ENCODE measurements at regions not wholly inside any gene's neighbourhood (a gene's known extent, or its start where the extent isn't known, plus 50 kb on each side); places are given as distances from the start of the nearest gene placed in this dataset.

DNA sequence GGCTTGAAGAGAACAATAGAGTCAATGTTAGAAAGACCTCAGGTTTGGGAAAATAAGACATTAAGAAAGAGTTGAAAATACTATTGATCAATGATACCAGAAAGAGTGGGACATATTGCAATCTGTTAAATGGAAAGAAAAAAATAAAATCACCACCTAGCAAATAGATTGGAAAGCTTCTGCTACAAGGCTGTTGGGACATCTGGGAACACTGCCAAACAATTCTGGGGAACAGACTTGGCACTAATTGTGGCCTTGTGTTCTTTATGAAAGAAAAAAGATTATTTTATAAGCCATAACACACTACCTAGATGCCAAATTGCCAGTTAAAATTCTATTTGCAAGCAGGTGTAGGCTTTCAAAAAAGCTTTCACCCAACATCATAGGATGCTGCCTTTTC, 137.8 kb downstream of the TSEN15 start:
- ChIA-PET CTCF (ENCODE audit: low intra/inter-chr PET ratio, low total read pairs) (no interaction called here), POLR2A (no interaction called here)
- Histone ChIP-seq H3K4me3 (replicated peaks in 1 of 3; ENCODE audit: insufficient read depth in 1 of 3, low read depth in 2 of 3, low read length in 3 of 3) (no peak overlapping the region), H3K36me3 (replicated peaks in 1 of 2; ENCODE audit: control insufficient read depth in 1 of 2, insufficient read depth in 2 of 2, low read length in 2 of 2) (no peaks in the 10 kb centered on the region), H3K4me1 (ENCODE audit: insufficient read depth, low read length) (no peaks in the 10 kb centered on the region), H3K27ac (ENCODE audit: extremely low read length, insufficient read depth, low read length) (no peak overlapping the region), H2AFZ (ENCODE audit: low read length) (no peak overlapping the region), H4K20me1 (ENCODE audit: insufficient read depth, low read length) (no peaks in the 10 kb centered on the region), H3K4me2 (ENCODE audit: low read depth, low read length) (no peak overlapping the region), H3K9ac (ENCODE audit: insufficient read depth, low read depth, low read length) (no peak overlapping the region), H3K9me3 (ENCODE audit: low read length) (no peaks in the 10 kb centered on the region), H3K79me2 (ENCODE audit: insufficient read depth, low read length) (no peaks in the 10 kb centered on the region), H3K27me3 (ENCODE audit: control insufficient read depth in 1 of 2, insufficient read depth in 2 of 2, low read length in 2 of 2) (peaks cover 0 to 1% of the 10 kb centered on the region in 2 experiments; a peak in 1 of 5 replicates)
- ATAC-seq (no peak), DNase-seq (ENCODE audit: low spot score) (no peak), FAIRE-seq (no peak)
- intact Hi-C loops (cut with micrococcal nuclease; ENCODE audit: unreplicated experiment) (no loop called here), in situ Hi-C loops (cut with HindIII; ENCODE audit: extremely low pct_ligation_motif_present, low pct_unique_long_range_greater_than_20kb) (no loop called here)
- no peak for TF ChIP-seq SMAD9 (CRISPR knock-in tag; IDR thresholded peaks at IDR 0.05)
- no peak for TF ChIP-seq ATRX (CRISPR knock-in tag; IDR thresholded peaks at IDR 0.05; ENCODE audit: borderline replicate concordance)
- no peak for TF ChIP-seq JARID2 (CRISPR knock-in tag; IDR thresholded peaks at IDR 0.05; ENCODE audit: insufficient replicate concordance)
- no peak for TF ChIP-seq SRSF4 (IDR thresholded peaks at IDR 0.05; ENCODE audit: low read depth, low read length, poor library complexity, severe bottlenecking)
- TF ChIP-seq KLF9 (CRISPR knock-in tag; IDR thresholded peaks at IDR 0.05; ENCODE audit: low read depth), result no peak
- no peak for TF ChIP-seq ZBTB42 (CRISPR knock-in tag; IDR thresholded peaks at IDR 0.05)
- TF ChIP-seq ZNF674 (CRISPR knock-in tag; IDR thresholded peaks at IDR 0.05; ENCODE audit: low read depth), result no peak
- no peak for TF ChIP-seq ZNF549 (CRISPR knock-in tag; IDR thresholded peaks at IDR 0.05)
- no peak for TF ChIP-seq CENPX (CRISPR knock-in tag; IDR thresholded peaks at IDR 0.05)
- BruUV-seq (replicated peaks), result no TSS peak

DNA sequence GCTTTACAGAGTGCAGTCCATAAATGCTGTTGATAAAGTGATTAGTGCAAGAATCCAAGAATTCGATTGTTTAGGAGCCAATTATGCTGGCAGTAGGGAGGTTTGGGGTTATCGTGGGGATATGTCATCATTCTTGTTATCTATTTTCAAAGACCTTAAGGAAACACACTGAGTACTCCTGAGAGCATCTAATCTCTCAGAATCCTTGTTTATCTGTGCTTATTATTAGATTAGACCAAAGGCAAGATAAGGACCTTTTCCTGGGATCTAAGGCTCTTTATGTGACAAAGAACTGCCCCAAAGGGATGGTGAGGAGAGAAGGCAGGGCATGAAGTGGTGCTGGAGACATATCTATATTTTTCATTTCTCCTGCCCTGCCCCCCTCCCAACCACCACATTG, 139.1 kb downstream of the TSEN15 start:
- no peaks in the 10 kb centered on the region for H3K4me1 ChIP-seq (ENCODE audit: insufficient read depth, low read length)
- intact Hi-C loops (cut with micrococcal nuclease; ENCODE audit: unreplicated experiment) (no loop called here), in situ Hi-C loops (cut with HindIII; ENCODE audit: extremely low pct_ligation_motif_present, low pct_unique_long_range_greater_than_20kb) (no loop called here)
- no peak overlapping the region for H3K27ac ChIP-seq (ENCODE audit: extremely low read length, insufficient read depth, low read length)
- no peaks in the 10 kb centered on the region for H3K36me3 ChIP-seq (replicated peaks in 1 of 2; ENCODE audit: control insufficient read depth in 1 of 2, insufficient read depth in 2 of 2, low read length in 2 of 2)
- no peak for FAIRE-seq
- no peak for ATAC-seq
- WGBS (ENCODE audit: low lambda C conversion rate), result 0% methylated on average over 2 of the region's 2 CpGs
- BruUV-seq (replicated peaks), result no TSS peak
- H3K27me3 ChIP-seq (ENCODE audit: control insufficient read depth in 1 of 2, insufficient read depth in 2 of 2, low read length in 2 of 2), result peaks cover 0 to 1% of the 10 kb centered on the region in 2 experiments; a peak in 1 of 5 replicates
- no peak overlapping the region for H3K4me2 ChIP-seq (ENCODE audit: low read depth, low read length)
- H3K9ac ChIP-seq (ENCODE audit: insufficient read depth, low read depth, low read length), result no peak overlapping the region
- H3K9me3 ChIP-seq (ENCODE audit: low read length), result no peaks in the 10 kb centered on the region
- H2AFZ ChIP-seq (ENCODE audit: low read length), result no peak overlapping the region
- DNase-seq (ENCODE audit: low spot score), result no peak
- ChIA-PET POLR2A (no interaction called here), CTCF (ENCODE audit: low intra/inter-chr PET ratio, low total read pairs) (no interaction called here)
- H4K20me1 ChIP-seq (ENCODE audit: insufficient read depth, low read length), result no peaks in the 10 kb centered on the region
- H3K79me2 ChIP-seq (ENCODE audit: insufficient read depth, low read length), result no peaks in the 10 kb centered on the region
- no peak overlapping the region for H3K4me3 ChIP-seq (replicated peaks in 1 of 3; ENCODE audit: insufficient read depth in 1 of 3, low read depth in 2 of 3, low read length in 3 of 3)
- TF ChIP-seq ZBTB42 (CRISPR knock-in tag; IDR thresholded peaks at IDR 0.05) (no peak), ZNF225 (CRISPR knock-in tag; IDR thresholded peaks at IDR 0.05) (no peak), HNRNPLL (IDR thresholded peaks at IDR 0.05; ENCODE audit: low read depth, low read length, poor library complexity, severe bottlenecking) (no peak), NR2F2 (IDR thresholded peaks at IDR 0.05; ENCODE audit: borderline replicate concordance, low read depth) (no peak), SALL1 (CRISPR knock-in tag; IDR thresholded peaks at IDR 0.05) (no peak), ZNF414 (CRISPR knock-in tag; IDR thresholded peaks at IDR 0.05) (no peak), ZMYM4 (CRISPR knock-in tag; IDR thresholded peaks at IDR 0.05) (no peak), MXD3 (CRISPR knock-in tag; IDR thresholded peaks at IDR 0.05) (no peak), MXI1 (IDR thresholded peaks at IDR 0.05; ENCODE audit: borderline replicate concordance, low read depth, low read length) (no peak), ELF4 (CRISPR knock-in tag; IDR thresholded peaks at IDR 0.05; ENCODE audit: borderline replicate concordance) (no peak)
- TF ChIP-seq, protein P1, sequence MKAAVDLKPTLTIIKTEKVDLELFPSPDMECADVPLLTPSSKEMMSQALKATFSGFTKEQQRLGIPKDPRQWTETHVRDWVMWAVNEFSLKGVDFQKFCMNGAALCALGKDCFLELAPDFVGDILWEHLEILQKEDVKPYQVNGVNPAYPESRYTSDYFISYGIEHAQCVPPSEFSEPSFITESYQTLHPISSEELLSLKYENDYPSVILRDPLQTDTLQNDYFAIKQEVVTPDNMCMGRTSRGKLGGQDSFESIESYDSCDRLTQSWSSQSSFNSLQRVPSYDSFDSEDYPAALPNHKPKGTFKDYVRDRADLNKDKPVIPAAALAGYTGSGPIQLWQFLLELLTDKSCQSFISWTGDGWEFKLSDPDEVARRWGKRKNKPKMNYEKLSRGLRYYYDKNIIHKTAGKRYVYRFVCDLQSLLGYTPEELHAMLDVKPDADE (CRISPR knock-in tag; IDR thresholded peaks at IDR 0.05), result no peak
